ENCODE measurements at regions not wholly inside any gene's neighbourhood (a gene's known extent, or its start where the extent isn't known, plus 50 kb on each side); places are given as distances from the start of the nearest gene placed in this dataset.

GRCh38 chr15:48046813-48047438 lies 73.9 kb upstream of the SLC24A5 start:
- no peak for DNase-seq (ENCODE audit: low spot score)

- no peak for DNase-seq (ENCODE audit: low spot score)
Observed at GRCh38 chr15:48049736-48050135, 71.1 kb upstream of the SLC24A5 start.

- no peak for DNase-seq (ENCODE audit: low spot score)
Observed at GRCh38 chr15:48052946-48053345, 67.8 kb upstream of the SLC24A5 start.

- DNase-seq (ENCODE audit: low spot score), result no peak
Observed at GRCh38 chr15:48058371-48058770, 62.4 kb upstream of the SLC24A5 start.

DNA sequence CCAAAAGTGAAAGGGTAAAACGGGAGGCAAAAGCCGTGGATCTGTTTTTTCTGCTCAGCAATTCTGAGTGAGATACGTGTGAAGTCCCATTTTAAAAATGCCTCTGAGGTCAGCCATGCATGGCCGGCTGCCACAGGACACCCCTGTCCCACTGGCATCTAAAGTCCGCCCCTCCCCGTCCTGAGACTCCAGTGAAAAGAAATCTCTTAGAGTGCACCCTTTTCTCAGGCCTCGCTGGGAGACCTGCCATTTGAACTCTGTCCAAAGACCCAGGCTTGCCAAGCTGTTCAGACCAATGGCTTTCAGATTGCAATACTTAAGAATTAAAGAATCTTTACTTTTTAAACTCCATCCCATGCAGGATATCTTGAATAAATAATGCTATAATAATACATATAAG lies 61.0 kb upstream of the SLC24A5 start:
- no peak for DNase-seq (ENCODE audit: low spot score)

DNA sequence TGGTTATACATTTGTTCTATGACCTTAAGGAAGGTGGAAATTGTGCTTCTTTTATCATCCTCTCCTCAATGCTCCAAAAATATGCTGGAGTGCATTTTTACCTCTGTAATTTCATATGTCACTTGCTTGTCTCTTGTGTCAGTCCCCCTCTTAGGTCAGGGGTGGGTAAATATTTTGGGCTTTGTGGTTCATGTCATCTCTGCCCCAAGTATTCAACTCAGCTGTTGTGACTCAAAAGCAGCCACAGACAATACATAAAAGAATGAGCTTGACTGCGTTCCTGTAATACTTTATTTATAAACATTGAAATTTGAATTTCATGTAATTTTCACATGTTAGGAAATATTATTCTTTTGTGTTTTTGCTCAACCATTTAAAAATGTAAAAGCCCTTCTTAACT lies 60.4 kb upstream of the SLC24A5 start:
- no peak for DNase-seq (ENCODE audit: low spot score)

GRCh38 chr15:48061605-48062004 lies 59.2 kb upstream of the SLC24A5 start:
- no peak for DNase-seq (ENCODE audit: low spot score)

DNA sequence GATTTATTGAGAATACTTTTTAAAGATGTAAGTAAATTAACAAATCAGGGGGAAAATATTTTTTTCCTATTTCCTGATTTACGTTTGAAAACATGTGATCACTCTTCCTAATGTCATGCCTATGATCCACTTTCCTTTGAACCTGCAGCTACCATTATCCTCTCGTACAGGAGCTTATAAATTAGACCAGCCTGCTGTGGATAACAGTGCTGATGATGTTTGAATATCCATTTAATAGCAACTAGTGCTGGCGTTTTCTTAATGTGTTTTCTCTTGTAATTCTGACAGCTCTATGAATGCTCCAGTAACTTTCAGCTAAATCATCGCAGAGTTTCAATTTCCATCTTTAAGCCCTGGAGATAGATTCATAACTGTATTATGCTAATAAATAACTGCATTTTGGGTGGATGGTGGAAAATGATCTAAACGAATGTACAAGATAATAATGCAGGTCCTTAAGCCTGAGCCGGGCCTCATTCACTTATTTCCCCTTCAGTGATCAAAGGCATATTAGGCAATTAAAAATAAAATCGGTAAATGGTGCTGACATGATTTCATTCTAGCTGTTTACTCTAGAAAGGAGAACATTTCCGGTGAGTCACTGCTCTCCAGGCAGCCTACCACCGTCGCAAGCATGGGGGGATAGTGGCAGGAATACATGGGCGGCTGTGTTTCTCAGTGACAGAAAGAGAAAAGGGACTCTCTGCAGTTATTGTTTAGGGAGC lies 58.5 kb upstream of the SLC24A5 start:
- DNase-seq (ENCODE audit: low spot score), result no peak

DNA sequence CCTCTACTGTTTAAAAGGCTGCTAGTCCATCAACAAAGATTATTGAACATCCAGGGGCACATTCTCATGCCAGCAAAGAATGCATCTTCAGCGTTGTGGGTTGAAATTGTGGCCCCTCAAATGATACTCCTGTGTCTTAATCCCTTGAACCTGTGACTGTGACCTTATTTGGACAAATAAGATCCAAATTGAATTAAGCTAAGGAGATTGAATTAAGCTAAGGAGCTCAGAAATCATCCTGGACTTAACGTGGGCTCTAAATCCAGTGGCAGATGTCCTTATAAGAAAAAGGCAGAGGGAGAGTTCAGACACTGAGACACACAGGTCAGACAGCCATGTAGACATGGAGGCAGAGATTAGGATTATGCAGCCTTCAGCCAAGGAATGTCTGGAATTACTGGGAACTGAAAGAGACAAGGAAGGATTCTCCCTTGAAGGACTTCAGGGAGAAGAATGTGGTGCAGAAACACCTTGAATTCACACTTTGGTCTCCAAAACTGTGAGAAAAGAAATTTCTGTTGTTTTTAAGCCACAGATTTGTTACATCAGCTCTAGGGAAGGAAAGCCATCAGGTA lies 57.3 kb upstream of the SLC24A5 start:
- DNase-seq (ENCODE audit: low spot score), result no peak

DNA sequence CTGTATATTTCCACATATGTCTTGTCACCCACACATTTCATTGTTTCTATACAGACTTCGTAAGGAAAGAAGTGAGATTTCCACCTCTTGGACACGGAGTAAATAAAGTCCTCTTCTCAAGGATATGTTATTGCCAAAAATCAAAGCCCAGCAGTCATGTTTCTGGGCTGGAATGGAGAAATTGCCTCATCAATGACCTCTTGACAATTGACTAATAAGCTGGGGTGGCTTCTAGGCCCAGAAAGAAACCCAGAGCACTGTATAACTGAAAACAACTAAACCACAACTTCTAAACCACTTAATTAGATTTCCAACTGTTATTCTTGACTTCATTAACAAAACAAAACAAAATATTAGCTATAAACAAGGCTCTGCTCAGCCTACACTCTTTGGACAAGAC lies 56.4 kb upstream of the SLC24A5 start:
- no peak for DNase-seq (ENCODE audit: low spot score)

- no peak for DNase-seq (ENCODE audit: low spot score)
Observed at GRCh38 chr15:48066456-48066855, 54.3 kb upstream of the SLC24A5 start.
